ENCODE measurements at regions not wholly inside any gene's neighbourhood (a gene's known extent, or its start where the extent isn't known, plus 50 kb on each side); places are given as distances from the start of the nearest gene placed in this dataset.

DNA sequence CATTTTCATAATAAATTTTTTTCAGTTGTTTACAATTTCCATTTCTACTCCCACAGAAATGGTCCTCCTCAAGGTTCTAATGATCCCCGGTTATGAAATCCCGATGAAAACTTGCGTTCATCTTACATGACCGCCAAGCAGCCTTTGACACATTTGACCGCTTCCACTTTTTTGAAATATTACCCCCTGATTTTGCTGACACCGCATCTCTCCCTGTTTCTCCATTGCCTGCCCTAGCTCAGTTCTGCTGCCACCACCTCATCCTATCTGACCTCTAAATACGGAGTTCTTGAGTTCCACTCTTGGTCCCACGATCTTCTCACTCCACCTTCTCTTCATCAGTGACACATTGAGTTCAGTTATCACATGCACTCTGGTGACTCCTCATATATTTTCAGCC, 74.1 kb downstream of the SLC35B3 start:
- DNase-seq (ENCODE audit: low spot score), result no peak

GRCh38 chr6:8352966-8353340, 82.4 kb downstream of the SLC35B3 start:
- TF ChIP-seq, protein P1, sequence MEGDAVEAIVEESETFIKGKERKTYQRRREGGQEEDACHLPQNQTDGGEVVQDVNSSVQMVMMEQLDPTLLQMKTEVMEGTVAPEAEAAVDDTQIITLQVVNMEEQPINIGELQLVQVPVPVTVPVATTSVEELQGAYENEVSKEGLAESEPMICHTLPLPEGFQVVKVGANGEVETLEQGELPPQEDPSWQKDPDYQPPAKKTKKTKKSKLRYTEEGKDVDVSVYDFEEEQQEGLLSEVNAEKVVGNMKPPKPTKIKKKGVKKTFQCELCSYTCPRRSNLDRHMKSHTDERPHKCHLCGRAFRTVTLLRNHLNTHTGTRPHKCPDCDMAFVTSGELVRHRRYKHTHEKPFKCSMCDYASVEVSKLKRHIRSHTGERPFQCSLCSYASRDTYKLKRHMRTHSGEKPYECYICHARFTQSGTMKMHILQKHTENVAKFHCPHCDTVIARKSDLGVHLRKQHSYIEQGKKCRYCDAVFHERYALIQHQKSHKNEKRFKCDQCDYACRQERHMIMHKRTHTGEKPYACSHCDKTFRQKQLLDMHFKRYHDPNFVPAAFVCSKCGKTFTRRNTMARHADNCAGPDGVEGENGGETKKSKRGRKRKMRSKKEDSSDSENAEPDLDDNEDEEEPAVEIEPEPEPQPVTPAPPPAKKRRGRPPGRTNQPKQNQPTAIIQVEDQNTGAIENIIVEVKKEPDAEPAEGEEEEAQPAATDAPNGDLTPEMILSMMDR (IDR thresholded peaks at IDR 0.05; ENCODE audit: extremely low read depth, missing control alignments), result no peak
- DNase-seq (ENCODE audit: low spot score), result no peak

More for the DNA sequence above, 74.1 kb downstream of the SLC35B3 start:
- TF ChIP-seq, protein P1 (IDR thresholded peaks at IDR 0.05; ENCODE audit: extremely low read depth, missing control alignments), result no peak

DNA sequence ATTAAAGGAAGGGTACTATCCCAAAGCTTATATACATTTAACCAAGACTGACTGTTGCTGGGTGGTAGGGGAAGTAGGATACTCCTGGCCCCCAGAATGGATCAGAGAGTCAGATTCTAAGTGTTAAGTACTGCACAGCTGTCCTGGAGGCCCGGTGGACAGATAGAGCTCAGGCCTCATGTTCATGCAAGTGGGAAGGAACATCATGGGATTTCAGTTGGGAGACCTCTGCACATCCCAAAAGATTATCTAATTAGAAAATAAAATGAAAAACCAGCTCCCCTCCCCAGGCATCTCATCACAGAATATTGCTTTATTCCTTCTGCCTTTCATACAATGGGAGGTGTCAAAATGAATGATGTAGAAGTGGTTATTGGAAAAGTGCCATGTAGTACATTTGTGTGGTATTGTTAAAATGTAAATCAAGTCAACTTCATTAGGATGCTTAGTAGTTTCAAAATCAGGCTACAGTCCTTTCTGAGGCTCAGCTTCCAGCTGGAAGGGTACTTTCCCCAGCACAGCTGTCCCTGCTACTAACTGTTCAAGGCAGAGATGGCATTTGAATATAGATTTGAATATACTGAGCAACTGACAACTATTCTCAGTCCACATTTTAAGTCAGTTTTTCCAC, 82.9 kb downstream of the SLC35B3 start:
- no peak for DNase-seq (ENCODE audit: low spot score)
- TF ChIP-seq, protein P1 (IDR thresholded peaks at IDR 0.05; ENCODE audit: extremely low read depth, missing control alignments), result no peak

- no peak for DNase-seq (ENCODE audit: low spot score)
- TF ChIP-seq, protein P1 (IDR thresholded peaks at IDR 0.05; ENCODE audit: extremely low read depth, missing control alignments), result no peak
Measured at GRCh38 chr6:8343600-8343999, 91.7 kb downstream of the SLC35B3 start.

DNA sequence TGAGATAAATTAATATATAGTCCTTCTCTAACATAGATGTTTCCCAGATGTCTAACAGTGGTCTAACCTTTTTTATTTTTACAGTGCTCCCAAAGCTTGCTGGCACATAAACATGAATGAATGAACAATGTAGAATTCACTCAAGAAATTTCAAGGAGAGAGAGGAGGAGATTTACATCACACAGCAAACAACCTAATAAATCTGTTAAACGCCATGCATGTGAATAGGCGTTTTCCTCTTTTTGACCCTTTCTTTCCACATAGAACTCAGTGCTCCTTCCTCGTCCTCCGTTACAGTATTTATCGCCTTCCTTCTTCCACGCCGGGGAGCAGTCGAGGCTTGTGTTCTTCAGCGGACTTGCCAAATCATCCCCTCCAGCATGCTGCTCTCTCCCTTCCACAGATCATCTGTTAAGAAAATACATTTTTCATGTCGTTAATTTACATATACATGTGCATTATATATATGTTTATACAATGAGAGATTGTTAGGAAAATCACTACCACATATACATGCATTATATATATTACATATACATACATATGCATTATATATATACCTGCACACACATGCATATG, 93.0 kb downstream of the SLC35B3 start:
- TF ChIP-seq, protein P1 (IDR thresholded peaks at IDR 0.05; ENCODE audit: extremely low read depth, missing control alignments), result no peak
- no peak for DNase-seq (ENCODE audit: low spot score)

DNA sequence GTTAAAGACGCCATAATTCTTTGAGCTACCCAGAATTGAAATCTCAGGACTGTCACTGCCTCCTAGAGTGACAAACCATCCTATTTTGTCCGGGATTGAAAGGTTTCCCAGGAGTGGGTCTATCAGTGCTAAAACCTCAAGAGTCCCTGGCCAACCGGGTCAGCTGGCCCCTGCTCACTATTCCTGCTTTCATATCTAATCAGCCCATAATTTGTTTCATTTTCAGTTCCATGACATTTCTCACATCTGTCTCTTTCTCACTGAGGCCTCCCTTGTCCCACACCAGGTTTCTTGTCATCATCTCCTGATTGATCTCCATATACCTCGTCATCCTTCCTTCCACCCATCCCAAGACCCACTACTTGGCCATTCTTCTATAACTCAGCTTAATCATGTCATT, 98.2 kb downstream of the SLC35B3 start:
- TF ChIP-seq, protein P1 (IDR thresholded peaks at IDR 0.05; ENCODE audit: extremely low read depth, missing control alignments), result no peak
- no peak for DNase-seq (ENCODE audit: low spot score)

DNA sequence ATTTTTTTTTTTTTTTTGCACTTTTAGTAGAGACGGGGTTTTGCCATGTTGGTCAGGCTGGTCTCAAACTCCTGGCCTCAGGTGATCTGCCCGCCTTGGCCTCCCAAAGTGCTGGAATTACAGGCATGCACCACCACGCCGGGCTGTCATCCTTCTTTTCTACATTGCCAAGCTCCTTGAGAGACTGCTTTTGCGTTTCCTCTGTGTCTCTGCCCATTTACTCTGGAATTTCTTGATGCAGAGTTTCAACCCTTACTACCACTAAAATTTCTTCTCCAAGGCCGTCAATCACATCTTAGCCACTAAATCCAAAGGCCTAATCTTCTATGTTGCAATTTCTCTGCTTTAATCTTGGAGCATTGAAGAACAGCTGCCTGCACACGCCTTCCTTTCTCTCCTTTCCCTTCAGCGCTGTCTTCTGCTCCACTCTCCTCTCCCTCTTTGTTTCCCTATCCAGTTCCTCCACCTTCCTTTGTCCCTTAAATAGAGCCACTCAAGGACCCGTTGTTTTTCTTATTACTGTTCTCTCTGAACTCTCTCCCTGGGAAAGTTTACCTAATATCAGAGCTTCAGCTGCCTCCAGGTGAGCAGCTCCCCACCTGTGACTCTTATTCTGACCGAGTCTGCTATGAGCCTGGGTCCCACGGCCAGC, 98.8 kb downstream of the SLC35B3 start:
- DNase-seq (ENCODE audit: low spot score), result no peak
- TF ChIP-seq, protein P1 (IDR thresholded peaks at IDR 0.05; ENCODE audit: extremely low read depth, missing control alignments), result no peak

All from GM20000 (cell line).